22Rv1 (cell line): ENCODE measurements at regions not wholly inside any gene's neighbourhood (a gene's known extent, or its start where the extent isn't known, plus 50 kb on each side); places are given as distances from the start of the nearest gene placed in this dataset.

Experiments
- CTCF ChIP-seq: fragments of 450-650 bp; IDR thresholded peaks from 2 replicates; pipeline ENCODE4 v1.5.1; 2017; ENCODE audit warnings: mild to moderate bottlenecking
- ZFX ChIP-seq: fragments of 450-650 bp; IDR thresholded peaks from 2 replicates; pipeline ENCODE4 v1.6.1; 2017; ENCODE audit warnings: antibody characterized with exemption, borderline replicate concordance

- TF ChIP-seq CTCF (no peak), ZFX (no peak)
Measured at GRCh38 chr15:26453914-26454313, 319.0 kb downstream of the GABRB3 start.
